ENCODE measurements at regions not wholly inside any gene's neighbourhood (a gene's known extent, or its start where the extent isn't known, plus 50 kb on each side); places are given as distances from the start of the nearest gene placed in this dataset.
A peak's percentile ranks its signal among the peaks of the same experiment; 100 is the strongest.

DNA sequence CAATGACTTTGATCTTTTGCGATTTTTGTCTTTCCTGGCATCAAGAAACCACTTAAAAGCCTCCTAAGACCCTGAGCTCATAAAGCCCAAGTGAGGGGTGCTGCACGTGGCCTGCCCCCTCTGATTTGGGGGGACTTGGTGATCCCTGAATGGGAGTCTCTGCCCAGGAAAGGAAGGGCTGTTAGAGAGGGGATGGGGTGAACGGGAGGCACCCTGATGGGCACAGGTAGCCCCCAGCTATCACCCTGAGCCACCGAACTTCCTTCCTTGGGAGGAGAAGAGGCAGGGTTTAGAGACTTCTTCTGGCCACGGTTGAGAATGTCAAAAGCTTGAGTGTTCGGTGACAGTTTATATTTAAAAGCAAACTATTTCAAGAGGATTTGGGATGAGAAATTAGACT is 305.5 kb downstream of the ZNF536 start:
- no peak for DNase-seq

DNA sequence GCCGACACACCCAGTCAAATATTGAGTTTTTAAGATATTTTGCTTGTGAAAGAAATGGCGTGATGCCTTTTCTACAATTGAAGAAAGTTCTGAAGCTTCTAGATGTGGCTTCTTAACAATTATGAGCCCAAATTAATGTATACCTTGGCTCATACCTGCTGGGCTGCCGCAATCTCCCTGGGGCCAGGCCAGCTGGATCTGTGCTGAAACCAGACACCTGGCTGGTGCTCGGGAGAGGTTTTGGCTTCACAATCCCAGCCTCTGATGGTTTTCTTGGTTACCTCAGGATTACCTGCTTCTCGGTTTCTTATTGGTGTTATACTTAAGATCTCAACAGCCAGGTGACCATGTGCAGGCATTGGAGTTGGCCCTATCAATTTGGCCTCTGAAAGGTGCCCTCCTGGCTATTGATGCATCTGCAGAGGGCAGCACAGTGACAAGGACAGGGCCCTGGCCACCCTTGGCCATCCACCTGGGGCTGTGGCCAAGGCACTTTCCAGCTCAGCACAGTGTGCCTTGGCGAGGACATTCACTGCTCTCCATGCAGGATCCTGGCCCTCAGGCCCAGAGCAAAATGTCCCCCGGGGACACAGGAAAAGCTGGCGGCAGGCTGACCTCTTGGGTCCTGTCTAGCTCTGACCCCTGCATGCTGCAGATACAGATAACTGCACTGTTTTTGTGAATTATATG is 305.0 kb downstream of the ZNF536 start:
- DNase-seq: no peak

DNA sequence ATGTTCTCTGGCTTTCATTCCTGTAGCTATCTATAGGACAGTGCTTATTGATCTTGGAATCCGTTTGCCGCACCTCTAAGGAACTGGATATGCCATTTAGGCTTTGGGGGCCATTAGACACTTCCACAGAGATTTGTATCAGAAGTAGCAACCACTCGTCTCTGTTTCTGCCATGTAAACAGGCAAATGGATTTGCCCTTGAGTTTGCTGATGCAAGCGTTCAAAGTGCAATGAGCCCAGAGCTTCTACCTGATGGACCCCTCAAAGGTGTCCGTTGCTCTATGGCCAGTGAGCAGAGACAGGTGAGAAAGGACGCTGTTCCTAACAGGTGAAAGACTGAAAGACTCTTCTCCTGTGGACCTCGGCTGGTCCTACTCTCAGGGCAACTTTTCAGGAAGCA is 302.9 kb downstream of the ZNF536 start:
- no peak for DNase-seq

DNA sequence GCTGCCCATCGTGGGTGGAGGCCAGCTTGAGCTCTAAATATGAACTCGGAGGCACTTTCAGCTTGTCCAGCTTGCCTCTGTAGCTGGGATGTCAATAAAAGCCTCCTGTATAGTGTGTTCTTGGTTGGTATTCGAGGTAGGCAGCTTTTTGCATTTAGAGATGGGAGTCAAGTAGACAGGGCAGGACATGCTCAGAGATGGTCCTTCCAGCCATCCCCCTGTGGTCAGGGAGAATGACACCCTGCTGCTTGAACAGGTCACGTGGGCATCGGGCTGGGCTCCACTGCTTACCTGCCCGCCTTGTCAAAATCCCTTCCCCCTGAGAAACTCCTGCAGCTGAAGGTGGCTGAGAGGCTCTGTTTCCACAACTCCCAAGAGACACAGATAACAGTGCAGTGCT is 302.5 kb downstream of the ZNF536 start:
- no peak for DNase-seq

DNA sequence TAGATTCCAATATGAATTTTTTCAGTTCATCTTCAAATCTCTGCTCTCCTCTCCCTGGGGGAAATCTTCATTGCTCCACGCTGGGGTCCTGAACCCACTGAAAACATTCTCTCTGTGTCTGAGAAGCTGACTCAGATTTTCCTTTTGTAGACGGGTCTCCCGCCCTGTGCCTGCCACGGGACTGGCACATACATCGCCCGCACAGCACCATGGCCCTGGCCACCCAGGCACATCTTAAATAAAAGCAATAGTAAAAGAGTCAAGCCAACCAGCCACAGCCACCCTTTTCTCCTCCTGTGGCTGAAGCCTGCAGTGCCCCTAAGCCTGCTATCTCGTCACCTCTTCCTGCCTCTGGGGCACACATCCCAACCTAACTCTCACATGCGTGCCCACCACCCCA is 301.2 kb downstream of the ZNF536 start:
- DNase-seq: no peak

DNA sequence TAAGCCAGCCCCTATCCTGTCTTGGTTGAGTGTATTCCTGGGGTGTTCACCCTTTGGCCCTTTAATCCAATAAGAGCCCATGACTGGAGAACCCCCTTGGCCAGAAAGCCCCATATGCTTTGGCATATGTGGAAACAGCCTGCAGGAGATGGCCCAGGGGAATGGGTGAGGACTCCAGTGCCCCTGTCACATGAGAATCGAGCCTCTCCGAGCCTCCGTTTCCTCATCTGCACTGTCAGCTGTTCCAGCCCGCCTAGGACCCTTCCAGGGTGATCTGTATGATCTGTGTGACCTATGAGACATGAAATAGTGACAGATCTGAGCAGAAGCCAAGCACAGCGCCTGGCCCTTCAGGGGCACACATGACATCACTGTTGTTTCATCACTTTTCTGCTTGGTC is 300.7 kb downstream of the ZNF536 start:
- DNase-seq: no peak

DNA sequence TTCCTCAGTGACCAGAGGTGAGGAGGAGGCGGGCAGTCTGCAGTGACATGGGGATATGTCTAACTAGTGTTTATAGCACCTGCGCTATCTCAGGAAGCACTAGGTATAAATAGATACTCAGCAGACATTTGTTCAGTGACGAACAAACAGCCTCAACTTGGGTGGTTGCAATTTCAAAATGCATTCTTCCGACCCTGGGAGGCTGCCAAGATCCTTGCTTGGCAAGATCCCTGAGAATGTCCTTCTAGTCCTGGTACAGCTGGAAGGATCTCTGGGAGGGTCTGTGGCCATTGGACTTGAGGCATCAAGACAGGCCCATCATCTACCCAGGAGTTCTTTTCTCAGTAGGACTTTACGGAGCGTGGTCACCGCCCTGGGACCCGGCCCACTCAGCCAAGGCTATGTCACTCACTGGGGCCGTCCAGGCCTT is 299.5 kb downstream of the ZNF536 start:
- DNase-seq: no peak

DNA sequence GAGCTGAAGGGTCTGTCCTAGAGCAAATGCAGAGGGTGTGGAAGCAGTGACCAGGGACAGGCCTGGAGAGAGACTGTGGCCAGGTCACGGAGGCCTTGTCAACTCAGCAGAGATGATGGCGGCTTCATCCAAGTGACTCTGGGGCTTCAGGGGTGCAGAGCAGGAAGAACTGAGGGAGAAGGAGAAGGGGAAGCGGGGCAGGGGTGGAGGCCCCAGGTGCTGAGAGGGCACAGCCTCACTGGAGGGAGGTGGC is 299.1 kb downstream of the ZNF536 start:
- no peak for DNase-seq

DNA sequence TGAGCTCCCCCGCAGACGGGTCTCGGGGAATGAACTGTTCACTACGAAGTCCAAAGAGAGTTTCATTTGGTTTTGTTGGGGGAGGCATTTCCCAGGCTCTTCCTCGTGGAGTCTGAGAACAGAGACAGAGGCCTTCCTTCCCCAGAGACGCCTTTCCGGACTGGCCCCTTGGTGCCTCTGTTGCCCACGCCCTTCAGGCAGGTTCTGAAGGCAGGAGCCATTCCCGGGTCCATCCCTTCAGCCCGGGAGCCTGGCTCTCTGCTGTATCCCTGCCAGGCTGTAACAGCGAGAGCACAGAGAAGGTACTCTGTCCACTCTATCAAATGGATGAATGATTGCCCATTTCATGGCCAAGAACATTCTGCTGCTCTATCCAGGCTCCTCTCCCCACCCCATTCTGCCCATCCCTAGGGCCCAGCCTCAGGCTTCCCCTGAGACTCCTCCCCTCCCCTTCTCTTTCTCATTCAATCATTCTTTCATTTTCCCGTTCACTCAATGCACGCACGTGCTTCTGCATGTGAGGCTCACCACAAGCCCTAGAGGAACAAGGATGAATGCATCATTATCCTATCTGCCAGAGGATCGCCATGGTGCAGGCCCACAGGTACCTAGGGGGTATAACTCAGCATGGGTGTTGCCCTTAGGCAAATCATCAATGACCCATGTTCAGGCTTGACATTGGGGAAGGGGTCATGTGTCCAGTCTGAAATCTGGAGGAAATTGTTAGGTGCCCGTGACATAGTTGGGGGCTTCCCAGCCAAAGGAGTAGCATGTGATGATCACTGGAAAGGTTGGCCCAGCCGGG is 298.6 kb downstream of the ZNF536 start:
- DNase-seq: no peak

DNA sequence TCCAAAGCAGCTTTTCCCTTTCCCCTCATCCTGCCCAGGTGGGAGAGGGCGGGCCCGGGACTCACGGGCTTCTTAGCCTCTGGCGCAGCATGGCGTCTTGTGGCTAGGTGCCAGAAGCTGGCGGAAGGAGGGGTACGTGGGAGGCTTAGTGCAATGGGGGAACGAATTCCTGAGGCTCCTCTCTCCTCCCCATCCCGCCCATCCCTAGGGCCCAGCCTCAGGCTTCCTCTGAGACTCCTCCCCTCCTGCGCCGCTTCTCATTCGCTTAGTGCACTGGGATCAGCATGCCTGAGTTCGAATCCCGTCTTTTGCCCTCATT is 297.8 kb downstream of the ZNF536 start:
- no peak for DNase-seq

DNA sequence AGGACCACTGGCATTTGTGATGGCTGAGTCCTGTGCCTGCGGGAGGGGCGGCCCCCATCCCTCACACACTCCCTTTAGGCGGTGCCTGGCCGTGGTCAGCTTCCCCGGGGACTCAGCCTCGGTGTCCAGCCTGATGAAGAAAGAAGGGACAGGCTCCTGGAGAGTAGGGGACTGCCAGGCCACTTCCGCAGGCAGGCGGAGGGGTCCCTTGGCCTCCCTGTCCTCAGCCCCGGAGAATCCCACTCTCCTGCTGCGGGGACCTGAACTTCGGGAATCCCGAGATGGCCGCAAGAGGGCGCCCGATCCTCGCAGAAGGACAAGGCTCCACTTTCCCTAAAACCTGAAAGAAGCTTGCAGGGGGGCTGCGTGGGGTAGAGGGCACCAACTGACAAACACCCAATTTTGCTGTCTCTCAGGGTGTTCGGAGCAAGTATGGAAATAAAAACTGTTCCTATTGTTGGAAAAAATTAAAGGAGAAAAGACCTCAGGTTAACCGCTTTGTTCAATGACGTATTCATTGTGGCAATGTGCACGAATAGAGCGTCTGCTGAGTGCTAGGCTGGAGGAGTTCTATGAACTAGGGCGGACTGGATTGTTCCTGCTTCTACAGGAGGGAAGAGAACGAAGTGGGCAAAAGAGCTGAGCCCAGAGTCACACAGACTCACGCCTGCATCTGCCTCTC is 297.3 kb downstream of the ZNF536 start:
- peak in 1 of 2 experiments; percentile 16 for DNase-seq

DNA sequence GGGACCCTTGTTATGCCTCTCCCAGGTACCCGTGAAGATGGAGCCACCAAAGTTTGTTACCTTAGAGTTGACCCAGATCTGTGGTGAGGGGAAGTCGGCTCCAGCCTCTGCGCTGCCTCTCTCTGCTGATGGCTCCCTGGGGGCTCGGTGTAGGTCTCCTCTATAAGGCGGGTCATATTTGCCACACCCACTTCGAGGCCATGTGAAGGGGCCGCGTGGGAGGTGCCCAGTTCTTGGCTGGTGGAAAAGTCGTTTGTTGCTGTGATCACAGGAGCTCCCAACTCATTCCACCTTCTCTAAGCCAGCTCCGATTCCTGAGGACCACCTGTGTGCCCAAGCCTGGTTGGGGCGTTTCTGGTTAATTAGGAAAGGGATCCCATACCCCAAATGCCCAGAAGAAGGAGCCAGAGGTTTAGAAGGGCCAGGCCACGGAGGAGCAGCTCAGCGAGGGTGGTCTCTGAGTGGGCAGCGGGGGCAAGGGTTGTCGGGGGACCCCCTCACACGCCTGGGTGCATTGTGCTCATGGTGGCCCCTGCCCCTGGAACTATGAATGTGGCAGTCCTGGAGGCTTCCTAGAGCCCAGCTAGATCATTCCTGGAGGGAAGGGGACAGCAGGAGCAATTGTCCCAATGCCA is 296.5 kb downstream of the ZNF536 start:
- DNase-seq: no peak

DNA sequence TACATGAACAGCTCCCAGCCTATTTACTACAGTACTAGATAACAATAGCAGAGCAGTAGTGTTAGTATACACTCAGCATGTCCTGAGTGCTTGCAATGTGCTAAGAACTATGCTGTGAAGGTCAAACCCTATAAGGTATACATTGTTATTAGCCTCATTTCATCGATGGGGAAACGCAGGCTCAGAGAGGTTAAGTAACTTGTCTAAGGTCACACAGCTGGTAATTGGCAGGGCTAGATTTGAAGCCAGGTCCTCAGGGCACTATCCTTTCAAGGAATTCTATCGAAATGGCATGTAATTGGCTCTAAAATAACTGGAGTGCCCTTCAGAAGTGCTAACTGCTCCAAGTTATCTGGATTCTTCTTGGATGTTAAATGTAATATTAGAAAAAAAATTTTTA is 295.6 kb downstream of the ZNF536 start:
- DNase-seq: no peak

DNA sequence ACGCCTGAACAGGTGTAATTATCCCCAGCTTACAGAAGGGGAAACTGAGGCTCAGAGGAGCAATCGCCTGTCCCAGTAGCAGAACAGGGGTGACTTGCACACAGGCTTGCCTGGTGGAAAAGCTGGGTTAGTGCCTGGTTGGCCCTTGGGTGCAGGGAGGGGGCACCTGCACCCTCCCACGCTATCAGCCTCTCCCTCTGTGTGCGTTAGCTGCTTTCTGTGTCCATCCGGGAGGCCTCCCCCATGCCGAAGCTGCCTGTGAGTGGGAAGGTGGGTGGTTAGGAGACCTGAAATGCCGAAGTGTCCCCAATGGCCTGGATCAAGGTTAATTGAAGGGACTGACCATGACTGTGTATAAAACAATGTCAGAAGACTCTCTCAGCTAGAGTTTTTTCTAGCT is 295.0 kb downstream of the ZNF536 start:
- DNase-seq: no peak

DNA sequence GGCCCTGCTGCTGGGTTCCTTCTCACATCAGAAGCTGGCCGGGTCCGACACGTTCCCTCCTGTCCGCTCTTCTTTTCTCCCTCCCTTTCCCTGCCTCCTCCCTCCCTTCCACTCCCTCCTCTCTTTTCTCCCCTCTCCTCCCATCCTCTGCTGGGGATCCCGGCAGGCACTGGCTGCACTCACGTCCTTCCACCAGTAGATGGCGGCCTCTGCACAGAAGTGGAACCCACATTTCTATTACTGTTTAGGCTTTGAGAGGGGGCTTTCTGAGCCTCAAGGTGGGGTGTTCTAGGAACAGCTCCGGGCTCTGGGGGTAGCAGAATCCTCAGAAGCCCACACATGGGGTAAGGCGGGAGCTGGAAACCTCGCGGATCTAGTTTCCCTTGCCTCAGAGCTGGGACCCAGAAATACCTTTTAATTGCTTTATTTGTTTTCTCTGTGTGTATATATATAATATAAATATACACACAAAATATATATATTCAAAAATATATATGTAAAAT is 294.2 kb downstream of the ZNF536 start:
- DNase-seq: peak in 1 of 2 experiments; percentile 22

DNA sequence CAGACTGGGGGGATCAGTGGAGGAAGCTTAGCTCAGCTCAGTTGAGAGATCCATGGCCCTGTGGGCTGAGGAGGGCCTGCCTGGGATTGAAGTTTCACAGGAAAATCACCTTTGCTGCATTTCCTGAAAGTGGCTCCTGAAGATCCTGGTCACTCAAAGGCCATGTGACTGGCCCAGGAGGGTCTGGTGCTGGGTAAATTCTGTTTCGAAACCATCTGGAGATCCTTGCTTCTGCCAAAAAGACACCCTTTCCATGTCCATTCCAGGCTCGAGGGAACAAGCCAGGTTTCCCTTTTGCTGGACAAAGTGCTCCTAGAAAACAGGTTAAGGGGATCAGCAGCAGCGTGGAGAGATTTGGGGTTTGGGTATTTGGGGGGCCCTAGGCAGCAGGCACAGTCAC is 293.3 kb downstream of the ZNF536 start:
- no peak for DNase-seq

DNA sequence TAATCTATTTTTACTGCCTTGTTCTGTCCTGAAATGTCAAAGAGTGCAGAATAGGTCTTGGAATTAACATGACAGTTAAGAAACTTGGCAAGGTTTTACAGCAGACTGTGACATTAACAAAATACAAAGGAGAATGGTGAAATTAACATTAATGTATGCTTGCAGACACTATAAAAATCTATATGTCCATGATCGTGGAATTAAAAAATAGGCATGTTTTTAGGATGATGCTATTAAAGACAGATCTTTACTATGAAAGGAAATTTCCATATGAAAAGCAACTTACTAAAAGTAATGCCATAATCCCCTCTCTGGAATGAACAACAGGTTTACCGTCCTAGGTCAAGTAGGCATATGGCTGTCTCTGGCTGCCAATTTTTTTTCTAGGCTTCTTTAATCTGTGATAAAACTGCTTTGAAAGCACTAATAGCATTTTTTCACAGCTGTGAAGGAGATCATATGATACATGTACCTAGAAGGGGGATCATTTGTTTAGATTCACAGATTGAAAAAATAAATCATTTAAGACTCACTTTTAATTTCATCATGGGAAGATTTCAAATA is 291.5 kb downstream of the ZNF536 start:
- DNase-seq: no peak

DNA sequence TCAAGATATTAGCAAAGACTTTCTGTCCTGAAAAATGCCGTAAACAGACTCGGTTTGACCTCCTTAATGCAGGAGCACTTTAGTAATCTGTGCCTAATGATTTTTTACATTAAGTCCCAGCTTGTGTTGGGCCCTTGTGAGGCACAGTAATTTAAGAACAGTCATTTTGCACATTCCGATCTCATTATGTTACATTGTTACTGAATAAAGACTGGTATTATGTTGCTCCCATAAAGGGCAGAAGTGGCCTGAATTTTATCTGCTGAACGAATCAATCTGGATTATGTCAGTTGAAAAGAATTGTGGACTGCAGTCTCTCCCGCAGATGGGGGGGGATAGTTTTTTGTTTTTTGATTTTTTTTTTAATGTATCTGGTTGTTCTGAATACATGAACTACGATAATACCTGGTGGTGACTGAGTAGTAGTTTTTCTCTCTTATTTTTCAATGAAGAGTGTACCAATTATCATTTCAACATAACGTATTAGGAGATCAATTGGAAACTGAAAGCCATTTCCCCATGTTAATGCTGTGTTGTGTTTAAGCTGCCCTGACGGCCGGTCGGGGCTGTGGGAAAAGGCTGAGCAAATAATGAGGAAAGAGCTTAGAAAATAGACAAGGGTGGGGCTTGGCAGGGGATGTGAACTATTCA is 290.2 kb downstream of the ZNF536 start:
- DNase-seq: no peak

DNA sequence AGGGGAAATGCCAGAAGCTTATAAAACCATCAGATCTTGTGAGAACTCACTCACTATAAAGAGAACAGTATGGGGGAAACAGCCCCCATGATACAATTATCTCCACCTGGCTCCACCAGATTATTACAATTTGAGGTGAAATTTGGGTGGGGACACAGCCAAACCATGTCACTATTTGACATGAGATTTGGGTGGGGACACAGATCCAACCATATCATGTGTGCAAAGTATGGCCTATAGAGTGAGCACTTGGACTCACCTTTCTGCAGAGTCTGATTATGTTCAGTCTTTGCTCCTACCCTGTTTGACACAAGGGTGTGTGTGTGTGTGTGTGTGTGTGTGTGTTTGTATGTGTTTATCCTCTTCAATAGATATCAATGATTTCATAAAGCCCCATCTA is 287.5 kb downstream of the ZNF536 start:
- DNase-seq: no peak

DNA sequence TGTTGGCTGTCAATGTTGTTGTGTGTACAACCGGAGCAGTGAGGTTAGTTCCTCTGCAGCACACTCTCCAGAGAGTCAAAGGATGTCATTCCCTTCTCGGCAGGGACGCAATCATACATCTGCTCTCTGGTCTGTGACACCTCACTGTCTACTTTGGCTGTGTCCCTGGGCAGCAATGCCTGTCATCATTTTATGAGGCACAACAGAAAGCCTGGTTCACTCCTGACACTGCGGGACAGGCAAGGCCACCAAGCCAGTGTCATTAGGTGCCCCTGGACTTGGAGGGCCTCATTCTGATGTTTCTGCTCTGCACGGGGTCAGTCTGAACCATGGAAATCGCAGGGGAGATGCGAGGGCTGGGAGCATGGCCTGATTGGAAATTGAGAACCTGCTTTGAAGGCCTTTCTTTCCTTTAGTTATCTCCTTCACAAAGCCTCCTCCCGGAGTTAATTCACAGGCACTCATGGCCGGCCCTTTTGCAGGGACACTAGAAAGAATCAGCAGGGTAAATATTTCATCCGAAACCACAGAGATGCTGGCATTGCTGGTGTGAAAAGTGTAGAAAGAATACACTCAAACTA is 284.4 kb downstream of the ZNF536 start:
- DNase-seq: no peak

DNA sequence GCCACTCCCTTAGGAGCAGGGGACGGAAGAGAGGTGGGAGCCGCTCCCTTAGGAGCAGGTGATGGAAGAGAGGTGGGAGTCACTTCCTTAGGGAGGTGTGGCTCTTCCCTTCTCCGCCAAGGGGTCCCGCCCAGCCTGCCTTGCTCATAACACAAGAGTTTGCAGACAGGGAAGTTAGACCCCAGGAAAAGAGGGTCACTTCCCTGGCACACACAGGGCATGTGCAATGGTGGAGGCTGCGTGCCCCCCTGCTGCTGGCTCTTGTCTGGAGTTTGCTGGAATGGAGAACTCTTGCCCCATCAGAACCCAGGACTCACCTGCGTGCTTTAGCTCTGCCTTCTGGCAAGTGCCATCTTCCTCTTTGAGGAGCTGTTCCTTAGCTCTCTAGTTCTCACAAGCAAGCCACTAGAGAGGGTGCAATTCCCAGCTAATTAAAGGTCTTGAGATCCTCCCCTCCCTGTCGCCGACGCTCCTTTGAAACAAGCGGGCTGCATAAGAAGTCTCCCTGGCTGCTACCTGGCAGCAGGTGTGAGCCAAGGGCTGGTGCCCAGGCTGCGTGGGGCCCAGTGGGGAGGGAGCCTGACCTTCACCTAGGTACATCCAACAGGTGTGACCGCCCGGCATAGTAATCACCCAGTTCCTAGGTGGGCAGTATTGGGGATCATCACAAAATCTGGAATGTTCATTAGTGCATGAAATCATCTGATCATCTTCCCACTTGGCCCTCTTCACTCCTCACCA is 281.6 kb downstream of the ZNF536 start:
- no peak for DNase-seq

DNA sequence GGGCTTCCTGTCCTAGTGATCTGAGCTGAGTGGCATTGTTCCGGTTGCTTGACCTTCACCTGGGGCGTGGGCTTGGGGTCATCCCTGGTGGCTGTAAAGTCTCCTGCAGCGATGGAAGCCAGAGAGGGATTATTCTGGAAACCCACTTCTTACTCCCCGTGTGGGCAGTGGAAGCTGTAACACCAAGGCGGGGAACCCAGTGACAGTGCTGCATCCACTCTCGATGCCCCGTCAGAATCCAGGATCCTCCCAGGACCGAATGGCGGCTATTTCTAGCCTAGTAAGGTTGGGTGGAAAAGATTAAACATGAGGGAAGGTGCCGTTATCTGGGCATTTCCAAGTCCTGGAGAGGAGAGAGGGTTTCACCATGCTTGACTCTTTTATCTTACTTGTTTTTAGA is 280.6 kb downstream of the ZNF536 start:
- DNase-seq: no peak
